ENCODE measurements at regions not wholly inside any gene's neighbourhood (a gene's known extent, or its start where the extent isn't known, plus 50 kb on each side); places are given as distances from the start of the nearest gene placed in this dataset.

DNA sequence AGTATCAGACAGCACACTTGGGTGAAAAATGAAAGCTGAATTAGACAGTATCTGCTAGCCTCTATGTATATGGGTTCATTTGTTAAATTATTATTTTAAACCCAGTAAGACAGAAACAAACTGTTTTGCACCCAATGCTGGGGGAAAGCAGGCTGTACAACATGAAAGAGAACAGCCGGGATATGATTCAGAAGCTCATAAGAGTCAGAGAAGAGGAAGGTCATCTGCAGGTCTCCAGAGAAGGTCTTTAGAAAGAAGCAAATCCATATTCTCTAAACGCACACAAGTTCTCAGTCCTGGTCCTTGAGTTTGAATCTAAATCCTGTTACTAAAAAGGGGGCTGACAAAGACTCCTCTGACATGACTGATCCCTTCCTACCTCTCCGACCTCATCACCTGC, 155.1 kb downstream of the SIPA1L2 start:
- TF ChIP-seq TCF12 (IDR thresholded peaks at IDR 0.05; ENCODE audit: low read depth), result no peak
- TF ChIP-seq, protein P1, sequence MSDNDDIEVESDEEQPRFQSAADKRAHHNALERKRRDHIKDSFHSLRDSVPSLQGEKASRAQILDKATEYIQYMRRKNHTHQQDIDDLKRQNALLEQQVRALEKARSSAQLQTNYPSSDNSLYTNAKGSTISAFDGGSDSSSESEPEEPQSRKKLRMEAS (IDR thresholded peaks at IDR 0.05), result no peak
- TF ChIP-seq TAF1 (IDR thresholded peaks at IDR 0.05; ENCODE audit: low read depth), result no peak
- no peak for TF ChIP-seq FOXM1 (IDR thresholded peaks at IDR 0.05; ENCODE audit: borderline replicate concordance, low read depth)
- TF ChIP-seq, protein P2, sequence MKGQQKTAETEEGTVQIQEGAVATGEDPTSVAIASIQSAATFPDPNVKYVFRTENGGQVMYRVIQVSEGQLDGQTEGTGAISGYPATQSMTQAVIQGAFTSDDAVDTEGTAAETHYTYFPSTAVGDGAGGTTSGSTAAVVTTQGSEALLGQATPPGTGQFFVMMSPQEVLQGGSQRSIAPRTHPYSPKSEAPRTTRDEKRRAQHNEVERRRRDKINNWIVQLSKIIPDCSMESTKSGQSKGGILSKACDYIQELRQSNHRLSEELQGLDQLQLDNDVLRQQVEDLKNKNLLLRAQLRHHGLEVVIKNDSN (IDR thresholded peaks at IDR 0.05), result no peak

DNA sequence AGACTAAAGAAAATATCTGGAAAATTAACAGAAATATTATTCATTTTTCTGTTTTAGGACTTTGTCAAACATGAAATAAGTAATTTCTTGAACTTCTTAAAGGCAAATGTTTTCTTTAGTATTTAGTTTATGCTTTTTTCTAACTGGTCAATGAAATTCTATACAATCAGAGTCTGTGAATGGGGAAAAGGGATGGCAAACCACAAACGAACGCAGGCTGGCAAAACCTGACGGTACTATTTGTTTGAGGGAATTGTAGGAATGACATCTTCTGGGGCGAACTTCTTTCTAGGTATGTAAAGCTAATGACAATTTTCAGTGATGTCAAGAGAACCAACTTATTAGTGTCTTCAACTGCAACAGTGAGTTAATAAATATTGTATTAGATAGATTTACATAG, 156.0 kb downstream of the SIPA1L2 start:
- TF ChIP-seq CREB1 (IDR thresholded peaks at IDR 0.05; ENCODE audit: low read depth), result no peak
- no peak for TF ChIP-seq CEBPB (IDR thresholded peaks at IDR 0.05)
- TF ChIP-seq REST (IDR thresholded peaks at IDR 0.05; ENCODE audit: low read depth), result no peak
- TF ChIP-seq NFIC (IDR thresholded peaks at IDR 0.05), result no peak
- TF ChIP-seq RAD21 (IDR thresholded peaks at IDR 0.05; ENCODE audit: low read depth), result no peak
- TF ChIP-seq, protein P1 (IDR thresholded peaks at IDR 0.05), result no peak
- TF ChIP-seq ZBTB7A (IDR thresholded peaks at IDR 0.05; ENCODE audit: low read depth), result no peak
- TF ChIP-seq TEAD4 (IDR thresholded peaks at IDR 0.05), result no peak
- TF ChIP-seq EP300 (IDR thresholded peaks at IDR 0.05; ENCODE audit: borderline replicate concordance), result no peak
- TF ChIP-seq TCF12 (IDR thresholded peaks at IDR 0.05; ENCODE audit: low read depth), result no peak
- no peak for TF ChIP-seq YY1 (IDR thresholded peaks at IDR 0.05; ENCODE audit: low read depth)
- TF ChIP-seq, protein P2 (IDR thresholded peaks at IDR 0.05), result no peak
- no peak for TF ChIP-seq FOXM1 (IDR thresholded peaks at IDR 0.05; ENCODE audit: borderline replicate concordance, low read depth)

- no peak for TF ChIP-seq EP300 (IDR thresholded peaks at IDR 0.05; ENCODE audit: borderline replicate concordance)
- TF ChIP-seq CEBPB (IDR thresholded peaks at IDR 0.05), result no peak
- TF ChIP-seq, protein P1 (IDR thresholded peaks at IDR 0.05), result no peak
- TF ChIP-seq RAD21 (IDR thresholded peaks at IDR 0.05; ENCODE audit: low read depth), result no peak
- no peak for TF ChIP-seq EGR1 (IDR thresholded peaks at IDR 0.05)
- TF ChIP-seq TCF12 (IDR thresholded peaks at IDR 0.05; ENCODE audit: low read depth), result no peak
- TF ChIP-seq NFIC (IDR thresholded peaks at IDR 0.05), result no peak
- no peak for TF ChIP-seq TEAD4 (IDR thresholded peaks at IDR 0.05)
- no peak for TF ChIP-seq FOXM1 (IDR thresholded peaks at IDR 0.05; ENCODE audit: borderline replicate concordance, low read depth)
- TF ChIP-seq REST (IDR thresholded peaks at IDR 0.05; ENCODE audit: low read depth), result no peak
- no peak for TF ChIP-seq YY1 (IDR thresholded peaks at IDR 0.05; ENCODE audit: low read depth)
- TF ChIP-seq, protein P2 (IDR thresholded peaks at IDR 0.05), result no peak
- no peak for TF ChIP-seq ZBTB7A (IDR thresholded peaks at IDR 0.05; ENCODE audit: low read depth)
- no peak for TF ChIP-seq TAF1 (IDR thresholded peaks at IDR 0.05; ENCODE audit: low read depth)
- no peak for TF ChIP-seq CREB1 (IDR thresholded peaks at IDR 0.05; ENCODE audit: low read depth)
Measured at GRCh38 chr1:232473324-232473723, 156.6 kb downstream of the SIPA1L2 start.

DNA sequence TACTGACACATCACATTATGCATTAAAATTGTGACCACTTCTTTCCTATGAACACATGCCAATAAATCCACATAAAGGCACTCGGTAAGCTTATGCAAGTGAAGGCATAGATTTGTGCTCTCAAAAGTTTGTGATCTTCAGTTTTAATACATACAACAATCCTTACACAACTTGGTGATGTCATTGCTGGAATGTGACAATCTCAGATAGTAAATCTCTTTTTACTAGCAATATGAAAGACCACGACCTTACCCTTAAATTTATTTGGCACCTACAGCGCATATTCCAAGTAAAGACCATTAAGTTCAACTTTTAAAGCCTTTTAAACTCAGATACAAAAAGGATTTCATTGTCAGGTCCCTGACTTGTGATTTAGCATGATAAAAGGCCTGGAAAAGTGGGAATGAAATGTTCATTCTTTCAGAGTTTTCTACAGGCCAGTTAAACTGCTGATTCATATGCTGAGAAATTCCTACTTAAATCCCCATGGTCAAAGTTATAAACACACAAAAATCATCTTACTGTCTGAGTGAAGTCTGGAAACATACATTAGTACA, 157.4 kb downstream of the SIPA1L2 start:
- TF ChIP-seq TEAD4 (IDR thresholded peaks at IDR 0.05) (no peak), REST (IDR thresholded peaks at IDR 0.05; ENCODE audit: low read depth) (no peak), TAF1 (IDR thresholded peaks at IDR 0.05; ENCODE audit: low read depth) (no peak), CEBPB (IDR thresholded peaks at IDR 0.05) (no peak), YY1 (IDR thresholded peaks at IDR 0.05; ENCODE audit: low read depth) (no peak), TCF12 (IDR thresholded peaks at IDR 0.05; ENCODE audit: low read depth) (no peak), FOXM1 (IDR thresholded peaks at IDR 0.05; ENCODE audit: borderline replicate concordance, low read depth) (no peak), RAD21 (IDR thresholded peaks at IDR 0.05; ENCODE audit: low read depth) (no peak), EP300 (IDR thresholded peaks at IDR 0.05; ENCODE audit: borderline replicate concordance) (no peak), NFIC (IDR thresholded peaks at IDR 0.05) (no peak), EGR1 (IDR thresholded peaks at IDR 0.05) (no peak)
- TF ChIP-seq, protein P1 (IDR thresholded peaks at IDR 0.05), result no peak
